Neural cell (in vitro differentiated cells): ENCODE measurements at regions not wholly inside any gene's neighbourhood (a gene's known extent, or its start where the extent isn't known, plus 50 kb on each side); places are given as distances from the start of the nearest gene placed in this dataset.

Experiments
- H2AFZ ChIP-seq: fragments of 200-600, 300-800 bp; sonication (generic), shearing (Covaris generic); 2 replicates; pipeline ENCODE4 v1.6.0; 2014; ENCODE audit warnings: low read depth, mild to moderate bottlenecking, antibody characterized with exemption, low read length, moderate library complexity
- H3F3A ChIP-seq: fragments of 200-600 bp; shearing (Covaris generic); 2 replicates; pipeline ENCODE4 v1.6.1; 2016; ENCODE audit warnings: mild to moderate bottlenecking, moderate library complexity, mixed read lengths, antibody characterized with exemption, low read length; ENCODE audit not compliant: insufficient read depth, poor library complexity, severe bottlenecking
- H3K27ac ChIP-seq: fragments of 200-600, 300-800 bp; sonication (generic), shearing (Covaris generic); 2 replicates; pipeline ENCODE4 v1.5.1; 2014; ENCODE audit warnings: mild to moderate bottlenecking, low read length, moderate library complexity
- H3K27me3 ChIP-seq: fragments of 300-800, 200-600 bp; sonication (generic), shearing (Covaris generic); 2 replicates; pipeline ENCODE4 v1.6.0; 2014; ENCODE audit warnings: mild to moderate bottlenecking, low read depth, low read length, moderate library complexity; ENCODE audit not compliant: insufficient read depth
- H3K36me3 ChIP-seq: fragments of 300-800, 200-600 bp; sonication (generic), shearing (Covaris generic); 2 replicates; pipeline ENCODE4 v1.5.1; 2014; ENCODE audit warnings: mild to moderate bottlenecking, antibody characterized with exemption, low read length, moderate library complexity; ENCODE audit not compliant: insufficient read depth
- H3K4me2 ChIP-seq: fragments of 300-800, 200-600 bp; sonication (generic), shearing (Covaris generic); 2 replicates; pipeline ENCODE4 v1.6.0; 2014; ENCODE audit warnings: mild to moderate bottlenecking, low read length
- H3K4me3 ChIP-seq: fragments of 300-800, 200-600 bp; sonication (generic), shearing (Covaris generic); 2 replicates; pipeline ENCODE4 v1.5.1; 2014; ENCODE audit warnings: mild to moderate bottlenecking, low read length, moderate library complexity
- H3K79me2 ChIP-seq: fragments of 200-600 bp; shearing (Covaris generic); replicated peaks from 2 replicates; pipeline ENCODE4 v1.6.0; 2014; ENCODE audit warnings: mild to moderate bottlenecking, low read length, moderate library complexity; ENCODE audit not compliant: insufficient read depth
- H3K9ac ChIP-seq: fragments of 300-800, 200-600 bp; sonication (generic), shearing (Covaris generic); 2 replicates; pipeline ENCODE4 v1.6.1; 2016; ENCODE audit warnings: mild to moderate bottlenecking, low read length, mixed read lengths
- H3K9me2 ChIP-seq: fragments of 200-600 bp; shearing (Covaris generic); 2 replicates; pipeline ENCODE4 v1.6.1; 2016; ENCODE audit warnings: mild to moderate bottlenecking, low read length, mixed read lengths; ENCODE audit not compliant: insufficient read depth
- H3K9me3 ChIP-seq: fragments of 200-600, 300-800 bp; sonication (generic), shearing (Covaris generic); 2 replicates; pipeline ENCODE4 v1.6.1; 2016; ENCODE audit warnings: mild to moderate bottlenecking, mixed run types, low read length, moderate library complexity, mixed read lengths
- H4K20me1 ChIP-seq: fragments of 200-600 bp; shearing (Covaris generic); 2 replicates; pipeline ENCODE4 v1.6.1; 2016; ENCODE audit warnings: mild to moderate bottlenecking, mixed run types; ENCODE audit not compliant: insufficient read depth
- EP300 ChIP-seq: fragments of 450-650 bp; conservative IDR thresholded peaks from 2 replicates; pipeline ENCODE4 v1.6.1; 2014; ENCODE audit warnings: antibody characterized with exemption, mild to moderate bottlenecking, moderate library complexity; ENCODE audit not compliant: poor library complexity, severe bottlenecking
- EZH2 ChIP-seq: fragments of 200-600, 300-800 bp; shearing (Covaris generic), sonication (generic); IDR thresholded peaks from 2 replicates; pipeline ENCODE4 v1.6.1; 2014; ENCODE audit warnings: antibody characterized with exemption, low read length, borderline replicate concordance, mild to moderate bottlenecking; ENCODE audit not compliant: insufficient read depth, poor library complexity, severe bottlenecking
- MXI1 ChIP-seq: fragments of 450-650 bp; conservative IDR thresholded peaks from 2 replicates; pipeline ENCODE4 v1.6.1; 2014; ENCODE audit warnings: antibody characterized with exemption, mild to moderate bottlenecking; ENCODE audit not compliant: poor library complexity, severe bottlenecking
- POLR2AphosphoS5 ChIP-seq: IDR thresholded peaks from 2 replicates; pipeline ENCODE4 v1.6.1; 2012
- RAD21 ChIP-seq: fragments of 450-650 bp; conservative IDR thresholded peaks from 2 replicates; pipeline ENCODE4 v1.6.1; 2014; ENCODE audit warnings: antibody characterized with exemption, mild to moderate bottlenecking, moderate library complexity
- SMC3 ChIP-seq: fragments of 450-650 bp; conservative IDR thresholded peaks from 2 replicates; pipeline ENCODE4 v1.6.1; 2014; ENCODE audit warnings: antibody characterized with exemption, mild to moderate bottlenecking, moderate library complexity; ENCODE audit not compliant: poor library complexity
- TAF1 ChIP-seq: IDR thresholded peaks from 2 replicates; pipeline ENCODE4 v1.6.1; 2012; ENCODE audit warnings: low read depth
- TF ChIP-seq, protein P1 (sequence below): fragments of 450-650 bp; IDR thresholded peaks from 2 replicates; pipeline ENCODE4 v1.5.1; 2014; ENCODE audit warnings: antibody characterized with exemption, mild to moderate bottlenecking, moderate library complexity; ENCODE audit not compliant: poor library complexity, severe bottlenecking
- TF ChIP-seq, protein P2 (sequence below): IDR thresholded peaks from 2 replicates; pipeline ENCODE4 v1.6.1; 2012; ENCODE audit warnings: borderline replicate concordance

- no peaks in the 10 kb centered on the region for H4K20me1 ChIP-seq
- H2AFZ ChIP-seq = no peak overlapping the region
- H3K9me2 ChIP-seq = no peaks in the 10 kb centered on the region
- TF ChIP-seq, protein P1, sequence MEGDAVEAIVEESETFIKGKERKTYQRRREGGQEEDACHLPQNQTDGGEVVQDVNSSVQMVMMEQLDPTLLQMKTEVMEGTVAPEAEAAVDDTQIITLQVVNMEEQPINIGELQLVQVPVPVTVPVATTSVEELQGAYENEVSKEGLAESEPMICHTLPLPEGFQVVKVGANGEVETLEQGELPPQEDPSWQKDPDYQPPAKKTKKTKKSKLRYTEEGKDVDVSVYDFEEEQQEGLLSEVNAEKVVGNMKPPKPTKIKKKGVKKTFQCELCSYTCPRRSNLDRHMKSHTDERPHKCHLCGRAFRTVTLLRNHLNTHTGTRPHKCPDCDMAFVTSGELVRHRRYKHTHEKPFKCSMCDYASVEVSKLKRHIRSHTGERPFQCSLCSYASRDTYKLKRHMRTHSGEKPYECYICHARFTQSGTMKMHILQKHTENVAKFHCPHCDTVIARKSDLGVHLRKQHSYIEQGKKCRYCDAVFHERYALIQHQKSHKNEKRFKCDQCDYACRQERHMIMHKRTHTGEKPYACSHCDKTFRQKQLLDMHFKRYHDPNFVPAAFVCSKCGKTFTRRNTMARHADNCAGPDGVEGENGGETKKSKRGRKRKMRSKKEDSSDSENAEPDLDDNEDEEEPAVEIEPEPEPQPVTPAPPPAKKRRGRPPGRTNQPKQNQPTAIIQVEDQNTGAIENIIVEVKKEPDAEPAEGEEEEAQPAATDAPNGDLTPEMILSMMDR = no peak
- TF ChIP-seq, protein P2, sequence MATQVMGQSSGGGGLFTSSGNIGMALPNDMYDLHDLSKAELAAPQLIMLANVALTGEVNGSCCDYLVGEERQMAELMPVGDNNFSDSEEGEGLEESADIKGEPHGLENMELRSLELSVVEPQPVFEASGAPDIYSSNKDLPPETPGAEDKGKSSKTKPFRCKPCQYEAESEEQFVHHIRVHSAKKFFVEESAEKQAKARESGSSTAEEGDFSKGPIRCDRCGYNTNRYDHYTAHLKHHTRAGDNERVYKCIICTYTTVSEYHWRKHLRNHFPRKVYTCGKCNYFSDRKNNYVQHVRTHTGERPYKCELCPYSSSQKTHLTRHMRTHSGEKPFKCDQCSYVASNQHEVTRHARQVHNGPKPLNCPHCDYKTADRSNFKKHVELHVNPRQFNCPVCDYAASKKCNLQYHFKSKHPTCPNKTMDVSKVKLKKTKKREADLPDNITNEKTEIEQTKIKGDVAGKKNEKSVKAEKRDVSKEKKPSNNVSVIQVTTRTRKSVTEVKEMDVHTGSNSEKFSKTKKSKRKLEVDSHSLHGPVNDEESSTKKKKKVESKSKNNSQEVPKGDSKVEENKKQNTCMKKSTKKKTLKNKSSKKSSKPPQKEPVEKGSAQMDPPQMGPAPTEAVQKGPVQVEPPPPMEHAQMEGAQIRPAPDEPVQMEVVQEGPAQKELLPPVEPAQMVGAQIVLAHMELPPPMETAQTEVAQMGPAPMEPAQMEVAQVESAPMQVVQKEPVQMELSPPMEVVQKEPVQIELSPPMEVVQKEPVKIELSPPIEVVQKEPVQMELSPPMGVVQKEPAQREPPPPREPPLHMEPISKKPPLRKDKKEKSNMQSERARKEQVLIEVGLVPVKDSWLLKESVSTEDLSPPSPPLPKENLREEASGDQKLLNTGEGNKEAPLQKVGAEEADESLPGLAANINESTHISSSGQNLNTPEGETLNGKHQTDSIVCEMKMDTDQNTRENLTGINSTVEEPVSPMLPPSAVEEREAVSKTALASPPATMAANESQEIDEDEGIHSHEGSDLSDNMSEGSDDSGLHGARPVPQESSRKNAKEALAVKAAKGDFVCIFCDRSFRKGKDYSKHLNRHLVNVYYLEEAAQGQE = no peak
- TF ChIP-seq SMC3 (no peak), EZH2 (no peak), TAF1 (no peak), MXI1 (no peak), EP300 (no peak), POLR2AphosphoS5 (no peak), RAD21 (no peak)
- H3K4me2 ChIP-seq = no peak overlapping the region
- H3K27ac ChIP-seq = no peak overlapping the region
- no peaks in the 10 kb centered on the region for H3K79me2 ChIP-seq
- no peaks in the 10 kb centered on the region for H3K27me3 ChIP-seq
- H3K9ac ChIP-seq = no peak overlapping the region
- H3F3A ChIP-seq = peaks cover 6% of the 10 kb centered on the region
- H3K4me3 ChIP-seq = no peak overlapping the region
- no peaks in the 10 kb centered on the region for H3K9me3 ChIP-seq
- H3K36me3 ChIP-seq = no peaks in the 10 kb centered on the region
Measured at GRCh38 chr7:110609336-110609735, 481.6 kb upstream of the LRRN3 start.

DNA sequence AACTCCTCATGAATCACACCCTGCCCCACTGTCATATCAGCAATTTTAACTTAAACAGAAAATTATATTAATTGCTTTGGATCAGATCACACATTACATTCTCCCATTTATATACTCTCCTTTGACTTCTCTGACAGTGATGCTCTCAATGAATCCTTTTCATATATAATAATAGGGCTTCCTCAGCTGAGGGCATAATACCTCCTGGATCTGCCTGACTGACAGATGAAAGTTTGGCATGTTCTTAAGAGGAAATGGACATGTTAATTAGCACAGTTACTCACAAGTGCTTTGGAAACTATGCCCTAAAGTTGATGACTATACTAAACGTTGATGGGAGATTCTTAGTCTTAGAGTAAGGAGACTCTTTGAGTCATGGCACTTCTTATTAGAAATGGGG, 478.2 kb upstream of the LRRN3 start:
- Histone ChIP-seq H3K36me3 (no peaks in the 10 kb centered on the region), H3K4me3 (no peak overlapping the region), H3K9ac (no peak overlapping the region), H3K9me3 (no peaks in the 10 kb centered on the region), H4K20me1 (no peaks in the 10 kb centered on the region), H3K27ac (no peak overlapping the region), H2AFZ (no peak overlapping the region), H3K4me2 (no peak overlapping the region), H3K27me3 (no peaks in the 10 kb centered on the region), H3K79me2 (no peaks in the 10 kb centered on the region), H3K9me2 (no peaks in the 10 kb centered on the region), H3F3A (peaks cover 6% of the 10 kb centered on the region)
- TF ChIP-seq EP300 = peak; percentile 89
- TF ChIP-seq POLR2AphosphoS5 = peak; percentile 64
- TF ChIP-seq, protein P1 = no peak
